ENCODE measurements at regions not wholly inside any gene's neighbourhood (a gene's known extent, or its start where the extent isn't known, plus 50 kb on each side); places are given as distances from the start of the nearest gene placed in this dataset.
"Not testable (repeated sequence)": the region's sequence is repeated elsewhere in the genome, so short reads cannot be mapped to it uniquely, and the experiment has no call there.

DNA sequence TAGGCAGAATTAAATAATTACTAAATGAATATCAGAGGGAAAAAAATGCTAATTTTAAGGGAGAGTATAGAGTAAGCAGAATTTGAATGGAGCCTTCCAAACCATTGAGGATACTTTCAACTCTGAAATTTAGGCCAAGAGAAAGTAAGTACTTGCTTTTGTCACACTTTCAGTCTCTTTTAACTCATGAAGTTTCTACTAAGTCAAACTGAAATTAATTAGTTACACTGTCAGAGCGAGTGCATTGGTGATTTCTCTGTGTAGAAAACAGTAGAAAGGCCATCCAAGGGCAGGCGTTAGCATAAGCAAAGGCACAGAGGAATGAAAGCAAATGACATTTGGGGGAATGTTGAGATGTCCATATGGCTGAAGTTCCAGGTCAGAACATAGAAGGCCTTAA, 92.9 kb downstream of the PLEKHG1 start:
- DNase-seq (no peak), ATAC-seq (ENCODE audit: low read depth) (no peak)
- Mint-ChIP-seq H3K27ac (peak overlapping the region; percentile 71), H3K4me3 (no peak overlapping the region), H3K9me3 (no peaks in the 10 kb centered on the region), H3K4me1 (peaks cover 94% of the 10 kb centered on the region), H3K27me3 (no peaks in the 10 kb centered on the region), H3K36me3 (ENCODE audit: low read depth) (peaks cover 33% of the 10 kb centered on the region)
- CTCF ChIA-PET: no interaction called here
- TF ChIP-seq, protein P1, sequence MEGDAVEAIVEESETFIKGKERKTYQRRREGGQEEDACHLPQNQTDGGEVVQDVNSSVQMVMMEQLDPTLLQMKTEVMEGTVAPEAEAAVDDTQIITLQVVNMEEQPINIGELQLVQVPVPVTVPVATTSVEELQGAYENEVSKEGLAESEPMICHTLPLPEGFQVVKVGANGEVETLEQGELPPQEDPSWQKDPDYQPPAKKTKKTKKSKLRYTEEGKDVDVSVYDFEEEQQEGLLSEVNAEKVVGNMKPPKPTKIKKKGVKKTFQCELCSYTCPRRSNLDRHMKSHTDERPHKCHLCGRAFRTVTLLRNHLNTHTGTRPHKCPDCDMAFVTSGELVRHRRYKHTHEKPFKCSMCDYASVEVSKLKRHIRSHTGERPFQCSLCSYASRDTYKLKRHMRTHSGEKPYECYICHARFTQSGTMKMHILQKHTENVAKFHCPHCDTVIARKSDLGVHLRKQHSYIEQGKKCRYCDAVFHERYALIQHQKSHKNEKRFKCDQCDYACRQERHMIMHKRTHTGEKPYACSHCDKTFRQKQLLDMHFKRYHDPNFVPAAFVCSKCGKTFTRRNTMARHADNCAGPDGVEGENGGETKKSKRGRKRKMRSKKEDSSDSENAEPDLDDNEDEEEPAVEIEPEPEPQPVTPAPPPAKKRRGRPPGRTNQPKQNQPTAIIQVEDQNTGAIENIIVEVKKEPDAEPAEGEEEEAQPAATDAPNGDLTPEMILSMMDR (IDR thresholded peaks at IDR 0.05): no peak
- intact Hi-C loops (cut with micrococcal nuclease): loop anchor here (5.0 kb wide), 1 partner anchor 120 kb away; no protein-coding TSS in a partner anchor
- POLR2A ChIA-PET: interaction anchor here (1.5 kb wide), 1 partner anchor 93 kb away, joined by 4 read pairs; the partner anchor contains the start of gene PLEKHG1

DNA sequence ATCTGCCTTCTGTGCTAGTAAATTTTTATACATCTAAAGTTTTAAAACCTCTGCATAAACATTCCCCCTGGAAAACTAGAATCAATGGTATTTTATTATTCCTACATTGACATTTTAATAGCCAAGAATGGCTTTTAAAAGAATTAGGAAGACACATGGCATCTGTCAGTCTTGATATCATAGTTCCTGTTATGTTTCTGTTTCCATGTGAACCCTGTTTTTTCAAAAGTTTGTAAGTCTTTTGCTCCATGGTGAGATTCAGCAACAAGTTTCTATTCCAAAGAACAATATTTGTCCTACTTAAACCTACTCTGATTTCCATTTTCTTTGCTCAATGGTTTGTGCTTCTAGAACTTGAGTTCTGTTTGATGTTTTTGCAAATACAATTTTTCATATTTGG, 95.2 kb downstream of the PLEKHG1 start:
- CTCF ChIA-PET: interaction anchor here (0.8 to 2.5 kb wide), 3 partner anchors 9 to 47 kb away, joined by 3 to 7 read pairs (median 6); no protein-coding TSS in a partner anchor
- ATAC-seq (ENCODE audit: low read depth) (no peak), DNase-seq (no peak)
- Mint-ChIP-seq H3K27me3 (no peaks in the 10 kb centered on the region), H3K36me3 (ENCODE audit: low read depth) (peaks cover 29% of the 10 kb centered on the region), H3K9me3 (no peaks in the 10 kb centered on the region), H3K4me3 (peak overlapping the region; percentile 11), H3K27ac (peak overlapping the region; percentile 53), H3K4me1 (peaks cover 97% of the 10 kb centered on the region)
- TF ChIP-seq, protein P1 (IDR thresholded peaks at IDR 0.05): no peak
- POLR2A ChIA-PET: interaction anchor here (0.7 to 3.4 kb wide), 4 partner anchors 8 to 95 kb away, joined by 3 to 19 read pairs (median 7); partner anchors contain the start of gene PLEKHG1
- intact Hi-C loops (cut with micrococcal nuclease): loop anchor here (5.0 kb wide), 1 partner anchor 117 kb away; no protein-coding TSS in a partner anchor

DNA sequence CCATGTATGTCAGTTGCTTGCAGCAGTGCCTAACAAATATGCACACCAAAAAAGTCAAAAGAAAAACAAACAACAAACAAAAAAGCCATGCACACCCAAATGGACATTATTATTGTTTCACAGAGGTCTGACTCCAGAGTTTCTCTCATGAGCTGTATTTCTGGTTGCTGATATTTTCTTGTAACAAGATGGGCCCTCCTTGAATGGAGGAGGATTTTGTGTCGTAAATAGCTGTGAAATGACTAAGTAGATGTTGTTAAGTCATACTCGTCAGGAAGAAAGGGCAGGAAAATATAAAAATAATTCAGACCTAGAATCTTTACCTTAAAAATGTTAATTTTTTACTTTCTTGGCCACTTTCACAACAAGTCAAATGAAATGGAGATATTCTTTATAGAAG, 96.0 kb downstream of the PLEKHG1 start:
- ChIA-PET CTCF (interaction anchor here (0.8 to 2.5 kb wide), 5 partner anchors 9 to 277 kb away, joined by 3 to 7 read pairs (median 5); no protein-coding TSS in a partner anchor), POLR2A (interaction anchor here (0.7 to 3.4 kb wide), 3 partner anchors 25 to 96 kb away, joined by 3 to 19 read pairs (median 11); partner anchors contain the start of gene PLEKHG1)
- TF ChIP-seq, protein P1 (IDR thresholded peaks at IDR 0.05): no peak
- ATAC-seq (ENCODE audit: low read depth): no peak
- peaks cover 94% of the 10 kb centered on the region for H3K4me1 Mint-ChIP-seq
- H3K27me3 Mint-ChIP-seq: no peaks in the 10 kb centered on the region
- H3K9me3 Mint-ChIP-seq: no peaks in the 10 kb centered on the region
- H3K27ac Mint-ChIP-seq: peak overlapping the region; percentile 20
- H3K4me3 Mint-ChIP-seq: no peak overlapping the region
- H3K36me3 Mint-ChIP-seq (ENCODE audit: low read depth): peaks cover 31% of the 10 kb centered on the region
- DNase-seq: no peak
- intact Hi-C loops (cut with micrococcal nuclease): loop anchor here (2.0 kb wide), 1 partner anchor 13 kb away; no protein-coding TSS in a partner anchor

DNA sequence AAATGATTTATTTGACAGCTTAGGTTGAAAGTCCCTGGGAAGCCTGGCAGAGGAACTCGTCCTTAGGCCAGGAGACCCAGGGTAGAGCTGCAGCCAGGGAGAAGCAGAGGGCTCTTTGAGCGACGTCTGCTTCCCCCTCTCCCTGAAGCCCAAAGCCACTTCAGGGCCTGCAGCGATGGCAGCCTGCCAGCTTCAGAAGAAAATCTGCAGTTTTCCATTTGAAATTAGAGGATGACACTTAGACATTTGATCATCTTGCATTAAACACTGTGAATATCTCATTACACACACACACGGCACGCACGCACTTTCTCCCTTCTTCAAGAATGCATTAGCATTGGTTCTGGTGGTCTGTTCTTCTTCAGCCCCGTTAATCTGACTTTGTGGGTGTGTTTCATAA, 96.5 kb downstream of the PLEKHG1 start:
- Mint-ChIP-seq H3K9me3 (no peaks in the 10 kb centered on the region), H3K27me3 (no peaks in the 10 kb centered on the region), H3K36me3 (ENCODE audit: low read depth) (peaks cover 31% of the 10 kb centered on the region), H3K4me3 (no peak overlapping the region), H3K27ac (peak overlapping the region; percentile 32), H3K4me1 (peaks cover 94% of the 10 kb centered on the region)
- intact Hi-C loops (cut with micrococcal nuclease): loop anchor here (2.0 kb wide), 1 partner anchor 13 kb away; no protein-coding TSS in a partner anchor
- ChIA-PET POLR2A (interaction anchor here (3.4 kb wide), 1 partner anchor 96 kb away, joined by 19 read pairs; the partner anchor contains the start of gene PLEKHG1), CTCF (interaction anchor here (1.1 to 2.5 kb wide), 4 partner anchors 10 to 278 kb away, joined by 3 to 7 read pairs (median 6); no protein-coding TSS in a partner anchor)
- TF ChIP-seq, protein P1 (IDR thresholded peaks at IDR 0.05): no peak
- DNase-seq (no peak), ATAC-seq (ENCODE audit: low read depth) (no peak)

DNA sequence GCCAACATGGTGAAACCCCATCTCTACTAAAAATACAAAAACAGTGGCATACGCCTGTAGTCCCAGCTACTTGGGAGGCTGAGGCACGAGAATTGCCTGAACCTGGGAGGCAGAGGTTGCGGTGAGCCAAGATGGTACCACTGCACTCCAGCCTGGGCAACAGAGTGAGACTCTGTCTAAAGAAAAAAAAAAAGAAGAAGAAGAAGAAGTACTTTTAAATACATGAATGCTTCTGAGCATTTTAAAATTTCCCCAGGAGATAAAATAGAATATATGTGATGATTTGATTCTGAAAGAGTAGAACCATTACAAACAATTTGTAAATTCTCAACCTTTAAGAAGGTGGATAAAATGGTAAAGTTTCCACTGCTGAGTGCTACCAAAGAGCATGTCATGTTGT, 97.2 kb downstream of the PLEKHG1 start:
- peak; percentile 41 for ATAC-seq (ENCODE audit: low read depth)
- ChIA-PET POLR2A (interaction anchor here (0.9 to 3.4 kb wide), 3 partner anchors 12 to 97 kb away, joined by 5 to 19 read pairs (median 5); partner anchors contain the start of gene PLEKHG1), CTCF (interaction anchor here (2.5 kb wide), 1 partner anchor 45 kb away, joined by 7 read pairs; no protein-coding TSS in a partner anchor)
- H3K4me3 Mint-ChIP-seq: peak overlapping the region; percentile 58
- peak overlapping the region; percentile 81 for H3K27ac Mint-ChIP-seq
- not testable (repeated sequence) for H3K27me3 Mint-ChIP-seq, H3K9me3 Mint-ChIP-seq, DNase-seq
- peaks cover 91% of the 10 kb centered on the region for H3K4me1 Mint-ChIP-seq
- H3K36me3 Mint-ChIP-seq (ENCODE audit: low read depth): peaks cover 29% of the 10 kb centered on the region
- intact Hi-C loops (cut with micrococcal nuclease): loop anchor here (2.0 kb wide), 1 partner anchor 14 kb away; no protein-coding TSS in a partner anchor
